DOHH2 (cell line): ENCODE measurements at regions not wholly inside any gene's neighbourhood (a gene's known extent, or its start where the extent isn't known, plus 50 kb on each side); places are given as distances from the start of the nearest gene placed in this dataset.

Experiments
- EZH2phosphoT487 ChIP-seq: fragments of 200-600 bp; sonication (generic); IDR thresholded peaks from 2 replicates; pipeline ENCODE4 v1.6.1; 2017; ENCODE audit warnings: borderline replicate concordance, mild to moderate bottlenecking, antibody characterized with exemption, low read length, moderate library complexity, mixed read lengths
- TF ChIP-seq, protein P1 (sequence below): fragments of 200-600 bp; sonication (generic); IDR thresholded peaks from one replicate; pipeline ENCODE4 v1.5.1; 2014; ENCODE audit warnings: antibody characterized with exemption, mild to moderate bottlenecking, low read depth, low read length; ENCODE audit not compliant: poor library complexity, severe bottlenecking

GRCh38 chr20:11755071-11755841 is 162.4 kb upstream of the BTBD3 start:
- TF ChIP-seq, protein P1, sequence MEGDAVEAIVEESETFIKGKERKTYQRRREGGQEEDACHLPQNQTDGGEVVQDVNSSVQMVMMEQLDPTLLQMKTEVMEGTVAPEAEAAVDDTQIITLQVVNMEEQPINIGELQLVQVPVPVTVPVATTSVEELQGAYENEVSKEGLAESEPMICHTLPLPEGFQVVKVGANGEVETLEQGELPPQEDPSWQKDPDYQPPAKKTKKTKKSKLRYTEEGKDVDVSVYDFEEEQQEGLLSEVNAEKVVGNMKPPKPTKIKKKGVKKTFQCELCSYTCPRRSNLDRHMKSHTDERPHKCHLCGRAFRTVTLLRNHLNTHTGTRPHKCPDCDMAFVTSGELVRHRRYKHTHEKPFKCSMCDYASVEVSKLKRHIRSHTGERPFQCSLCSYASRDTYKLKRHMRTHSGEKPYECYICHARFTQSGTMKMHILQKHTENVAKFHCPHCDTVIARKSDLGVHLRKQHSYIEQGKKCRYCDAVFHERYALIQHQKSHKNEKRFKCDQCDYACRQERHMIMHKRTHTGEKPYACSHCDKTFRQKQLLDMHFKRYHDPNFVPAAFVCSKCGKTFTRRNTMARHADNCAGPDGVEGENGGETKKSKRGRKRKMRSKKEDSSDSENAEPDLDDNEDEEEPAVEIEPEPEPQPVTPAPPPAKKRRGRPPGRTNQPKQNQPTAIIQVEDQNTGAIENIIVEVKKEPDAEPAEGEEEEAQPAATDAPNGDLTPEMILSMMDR, result no peak
- TF ChIP-seq EZH2phosphoT487, result no peak
